GM13976 (cell line): ENCODE measurements at regions not wholly inside any gene's neighbourhood (a gene's known extent, or its start where the extent isn't known, plus 50 kb on each side); places are given as distances from the start of the nearest gene placed in this dataset.

ENCODE experiments used
- DNase-seq: peaks from one replicate; pipeline ENCODE4 v3.0.0; 2012; ENCODE audit warnings: low spot score
- in situ Hi-C: fragments of 300-500 bp; cut with MboI; formaldehyde crosslinking; loops from one replicate; pipeline ENCODE4 v1.12.0; 2022; ENCODE audit warnings: low sequenced_read_pairs, mixed read lengths, inconsistent platforms; ENCODE audit not compliant: unreplicated experiment
- TF ChIP-seq, protein P1 (sequence below): IDR thresholded peaks from 2 replicates; pipeline ENCODE4 v1.5.1; 2012; ENCODE audit warnings: borderline replicate concordance, mild to moderate bottlenecking; ENCODE audit not compliant: insufficient read depth; ENCODE audit errors: extremely low read depth, missing control alignments, control extremely low read depth

DNA sequence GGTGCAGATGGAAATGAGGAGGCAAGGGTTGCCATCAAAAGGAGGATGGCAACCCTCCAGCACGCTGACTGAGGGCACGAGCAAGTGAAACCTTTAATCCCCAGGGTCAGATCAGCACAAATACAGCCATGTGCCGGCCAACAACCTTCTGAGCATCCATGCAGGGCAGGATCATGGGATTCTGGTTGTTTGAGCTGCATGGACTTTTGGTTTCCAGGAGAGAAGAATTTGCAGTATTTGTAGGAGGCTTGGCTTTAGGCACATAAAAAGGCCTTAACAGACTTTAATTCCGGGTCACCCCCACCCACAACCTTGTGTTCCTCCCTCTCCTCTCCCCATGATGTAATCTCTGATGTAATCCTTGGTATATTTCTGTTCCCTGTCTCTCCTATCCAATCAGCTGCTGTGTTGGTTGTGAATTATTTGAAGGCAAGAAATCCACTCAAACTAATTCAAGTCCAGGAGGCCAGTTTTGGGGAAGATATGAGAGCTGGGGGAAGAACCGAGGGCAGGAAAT lies 254.3 kb downstream of the SHQ1 start:
- in situ Hi-C loops: no loop called here
- no peak for DNase-seq
- TF ChIP-seq, protein P1, sequence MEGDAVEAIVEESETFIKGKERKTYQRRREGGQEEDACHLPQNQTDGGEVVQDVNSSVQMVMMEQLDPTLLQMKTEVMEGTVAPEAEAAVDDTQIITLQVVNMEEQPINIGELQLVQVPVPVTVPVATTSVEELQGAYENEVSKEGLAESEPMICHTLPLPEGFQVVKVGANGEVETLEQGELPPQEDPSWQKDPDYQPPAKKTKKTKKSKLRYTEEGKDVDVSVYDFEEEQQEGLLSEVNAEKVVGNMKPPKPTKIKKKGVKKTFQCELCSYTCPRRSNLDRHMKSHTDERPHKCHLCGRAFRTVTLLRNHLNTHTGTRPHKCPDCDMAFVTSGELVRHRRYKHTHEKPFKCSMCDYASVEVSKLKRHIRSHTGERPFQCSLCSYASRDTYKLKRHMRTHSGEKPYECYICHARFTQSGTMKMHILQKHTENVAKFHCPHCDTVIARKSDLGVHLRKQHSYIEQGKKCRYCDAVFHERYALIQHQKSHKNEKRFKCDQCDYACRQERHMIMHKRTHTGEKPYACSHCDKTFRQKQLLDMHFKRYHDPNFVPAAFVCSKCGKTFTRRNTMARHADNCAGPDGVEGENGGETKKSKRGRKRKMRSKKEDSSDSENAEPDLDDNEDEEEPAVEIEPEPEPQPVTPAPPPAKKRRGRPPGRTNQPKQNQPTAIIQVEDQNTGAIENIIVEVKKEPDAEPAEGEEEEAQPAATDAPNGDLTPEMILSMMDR: no peak

DNA sequence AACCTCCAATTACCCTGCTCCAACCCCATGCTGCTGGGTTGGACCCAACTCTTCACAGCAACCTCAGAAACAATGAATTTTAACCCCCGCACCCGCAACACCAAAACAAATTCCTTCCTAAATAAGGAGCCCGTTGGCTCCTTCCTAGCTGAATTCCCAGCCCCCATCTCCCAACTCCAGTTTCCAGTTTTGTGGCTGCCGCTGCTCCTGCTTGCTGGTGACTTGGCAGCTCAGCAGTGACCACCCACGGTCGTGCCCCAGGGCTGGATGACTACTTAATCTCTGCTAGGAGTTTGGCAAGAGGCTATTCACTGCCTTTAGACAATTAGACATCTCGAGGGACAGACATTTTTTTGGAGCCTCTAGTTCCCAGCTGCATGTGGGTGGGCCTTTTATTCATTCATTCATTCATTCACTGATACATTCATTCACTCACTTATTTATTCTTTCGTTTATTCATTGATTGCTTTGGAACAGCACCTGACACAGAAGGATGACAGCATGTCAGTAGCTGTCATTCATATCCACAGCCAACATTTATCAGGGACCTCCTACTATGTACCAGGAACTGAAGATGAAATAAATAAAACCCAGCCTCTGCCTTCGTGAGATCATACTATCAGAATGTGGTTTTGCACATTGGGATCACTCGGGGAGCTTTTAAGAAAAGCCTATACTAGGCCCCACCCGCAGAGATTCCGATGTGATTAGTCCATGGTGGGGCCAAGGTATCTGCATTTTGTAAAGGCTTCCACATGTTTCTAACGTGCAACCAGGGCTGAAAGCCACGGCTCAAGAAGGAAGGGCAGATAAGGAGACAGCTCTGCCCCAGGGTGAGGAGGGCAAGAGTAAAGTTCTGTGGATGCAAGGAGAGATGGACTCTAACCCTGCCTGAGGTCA lies 256.5 kb downstream of the SHQ1 start:
- DNase-seq: no peak
- TF ChIP-seq, protein P1: no peak
- in situ Hi-C loops: no loop called here

DNA sequence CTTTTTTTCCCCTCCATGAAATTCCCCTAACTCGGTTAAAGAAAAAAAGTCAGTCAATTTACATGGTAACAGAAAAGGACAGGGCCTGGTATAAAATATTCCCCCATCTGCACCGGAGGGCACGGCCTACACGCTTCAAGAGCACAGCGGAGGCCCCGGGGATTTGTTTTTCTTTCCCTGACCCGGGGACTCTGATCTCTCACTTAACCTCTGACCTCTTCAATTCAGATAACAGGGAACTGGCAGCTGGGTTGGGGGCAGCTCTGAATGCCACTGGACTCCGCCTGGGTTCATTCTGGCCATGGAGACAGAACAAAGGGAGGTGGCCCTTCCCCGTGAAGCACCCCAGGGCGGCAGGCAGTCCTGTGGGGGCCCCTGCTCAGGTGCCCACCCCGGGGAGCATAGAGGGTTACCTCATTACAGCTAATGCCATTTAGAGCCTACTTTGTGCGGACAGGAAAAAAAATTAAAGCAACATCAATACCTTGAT lies 257.5 kb downstream of the SHQ1 start:
- DNase-seq: no peak
- in situ Hi-C loops: no loop called here
- TF ChIP-seq, protein P1: no peak

DNA sequence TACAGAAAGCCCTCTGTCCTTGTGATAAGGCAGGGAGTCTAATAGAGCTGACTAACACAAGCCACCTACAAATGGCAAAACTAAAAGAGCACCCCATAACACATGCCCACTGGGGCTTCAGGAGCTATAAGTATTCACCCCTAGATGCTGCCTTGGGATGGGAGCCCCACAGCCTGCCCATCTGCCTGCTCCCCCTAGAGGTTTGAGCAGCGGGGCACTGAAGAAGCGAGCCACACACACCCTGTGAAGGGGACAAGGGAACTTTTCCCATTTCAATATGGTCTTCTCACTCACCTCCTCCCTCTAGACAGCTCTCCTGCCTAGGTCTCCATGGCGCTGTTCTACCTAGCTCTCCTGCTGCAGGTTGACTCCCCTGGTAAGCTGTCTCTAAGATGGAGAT lies 261.0 kb downstream of the SHQ1 start:
- in situ Hi-C loops: no loop called here
- DNase-seq: no peak

DNA sequence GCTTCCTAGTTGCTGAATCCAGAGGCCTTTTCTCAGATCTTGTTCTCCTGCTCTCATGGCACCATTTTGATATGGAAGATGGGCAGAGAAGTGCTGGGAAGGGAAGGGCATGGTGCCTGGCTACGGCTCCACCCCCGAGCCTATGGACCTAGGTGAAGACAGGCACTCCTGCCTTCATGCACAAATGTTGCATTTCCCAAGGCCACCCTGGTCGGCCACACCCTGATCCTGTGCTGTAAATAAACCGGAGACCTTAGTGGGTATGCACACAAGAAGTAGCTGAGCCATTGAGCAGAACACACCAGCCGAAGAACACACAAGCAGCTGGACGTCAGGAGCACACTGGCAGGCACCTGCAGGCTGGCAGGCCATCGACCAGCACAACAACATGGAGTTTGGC lies 261.6 kb downstream of the SHQ1 start:
- no peak for DNase-seq
- in situ Hi-C loops: no loop called here
- TF ChIP-seq, protein P1: no peak

More for the DNA sequence above, 261.0 kb downstream of the SHQ1 start:
- TF ChIP-seq, protein P1: no peak

DNA sequence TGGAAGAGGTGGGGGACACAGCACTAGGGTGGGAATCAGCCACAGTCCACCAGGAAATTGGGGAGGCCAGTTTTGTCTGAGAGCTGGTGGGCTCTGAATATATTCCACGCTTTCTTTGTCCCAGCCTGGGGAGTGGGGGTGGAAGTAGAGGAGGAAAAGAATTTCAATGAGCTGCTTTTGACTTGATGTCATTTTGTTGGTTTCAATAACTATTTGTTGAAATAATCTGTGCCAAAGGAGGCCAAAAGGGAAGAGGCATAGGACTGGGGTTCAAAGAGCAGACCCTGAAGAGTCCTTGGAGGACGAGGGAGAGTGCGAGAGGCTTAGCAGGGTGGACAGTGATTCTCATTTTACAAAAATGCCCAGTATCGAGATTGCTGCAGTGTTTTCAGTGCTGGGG lies 262.3 kb downstream of the SHQ1 start:
- in situ Hi-C loops: no loop called here
- DNase-seq: no peak
- TF ChIP-seq, protein P1: no peak

DNA sequence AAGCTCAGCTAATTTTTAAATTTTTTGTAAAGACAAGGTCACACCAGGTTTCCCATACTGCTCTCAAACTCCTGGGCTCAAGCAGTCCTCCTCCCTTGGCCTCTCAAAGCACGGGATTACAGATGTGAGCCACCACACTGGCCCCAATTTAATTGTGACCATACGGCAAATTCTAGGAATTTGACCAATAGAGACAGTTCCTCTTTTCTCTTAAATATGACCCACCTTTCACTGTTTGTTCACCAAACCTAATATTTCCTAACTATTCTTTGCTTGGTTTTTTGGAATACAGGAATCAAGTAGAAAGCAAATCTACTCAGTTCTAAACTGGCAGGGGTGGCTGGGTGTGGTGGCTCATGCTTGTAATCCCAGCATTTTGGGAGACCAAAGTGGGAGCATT lies 264.0 kb downstream of the SHQ1 start:
- no peak for DNase-seq
- in situ Hi-C loops: no loop called here
- TF ChIP-seq, protein P1: no peak
